NCI-H1436 (cell line): ENCODE measurements at regions not wholly inside any gene's neighbourhood (a gene's known extent, or its start where the extent isn't known, plus 50 kb on each side); places are given as distances from the start of the nearest gene placed in this dataset.
"Not testable (repeated sequence)": the region's sequence is repeated elsewhere in the genome, so short reads cannot be mapped to it uniquely, and the experiment has no call there.

ENCODE experiments used
- DNase-seq: peaks from one replicate; lab custom pipeline; 2025; lab: John Stamatoyannopoulos, UW

DNA sequence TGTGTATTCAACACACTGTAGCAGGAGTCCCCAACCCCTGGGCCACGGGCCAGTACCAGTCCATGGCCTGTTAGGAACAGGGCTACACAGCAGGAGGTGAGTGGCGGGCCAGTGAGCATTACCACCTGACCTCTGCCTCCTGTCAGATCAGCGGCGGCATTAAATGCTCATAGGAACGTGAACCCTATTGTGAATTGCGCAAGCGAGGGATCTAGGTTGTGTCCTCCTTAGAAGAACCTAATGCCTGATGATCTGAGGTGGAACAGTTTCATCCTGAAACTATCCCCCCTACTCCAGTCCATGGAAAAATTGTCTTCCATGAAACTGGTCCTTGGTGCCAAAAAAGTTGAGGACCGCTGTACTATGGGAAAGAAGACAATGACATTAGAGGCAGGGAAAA lies 386.9 kb downstream of the PREX1 start:
- DNase-seq: no peak

DNA sequence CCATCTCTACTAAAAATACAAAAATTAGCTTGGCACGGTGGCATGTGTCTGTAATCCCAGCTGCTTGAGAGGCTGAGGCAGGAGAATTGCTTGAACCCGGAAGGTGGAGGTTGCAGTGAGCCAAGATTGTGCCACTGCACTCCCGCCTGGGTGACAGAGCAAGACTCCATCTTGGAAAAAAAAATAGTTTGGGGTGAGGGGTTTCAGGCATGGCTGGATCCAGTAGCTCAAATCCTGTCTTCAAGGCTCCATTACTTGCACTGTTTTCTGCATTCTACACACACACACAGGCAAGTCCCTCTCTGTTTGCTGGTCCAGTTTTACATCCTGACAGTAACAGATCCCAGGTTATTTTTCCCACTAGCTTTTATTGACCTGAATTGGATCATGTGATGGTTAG lies 387.5 kb downstream of the PREX1 start:
- not testable (repeated sequence) for DNase-seq

DNA sequence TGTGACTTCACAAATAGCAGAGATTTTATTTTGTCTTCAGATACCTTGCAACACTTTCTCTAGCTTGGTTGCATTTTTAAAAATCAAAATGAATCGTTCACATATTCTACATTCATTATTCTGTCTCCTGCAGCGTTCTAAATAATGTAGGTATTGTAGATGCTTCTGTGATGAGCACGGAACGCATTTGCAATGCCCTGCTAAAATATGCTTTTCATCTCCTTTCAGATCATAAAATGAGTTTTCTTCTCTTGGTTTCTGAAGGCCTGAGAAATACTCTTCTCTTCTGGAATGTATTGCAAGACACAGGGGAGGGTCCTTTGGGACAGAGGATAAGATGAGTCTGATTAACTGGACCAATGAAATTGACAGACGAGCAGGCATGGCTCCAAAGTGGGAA lies 390.7 kb downstream of the PREX1 start:
- no peak for DNase-seq

DNA sequence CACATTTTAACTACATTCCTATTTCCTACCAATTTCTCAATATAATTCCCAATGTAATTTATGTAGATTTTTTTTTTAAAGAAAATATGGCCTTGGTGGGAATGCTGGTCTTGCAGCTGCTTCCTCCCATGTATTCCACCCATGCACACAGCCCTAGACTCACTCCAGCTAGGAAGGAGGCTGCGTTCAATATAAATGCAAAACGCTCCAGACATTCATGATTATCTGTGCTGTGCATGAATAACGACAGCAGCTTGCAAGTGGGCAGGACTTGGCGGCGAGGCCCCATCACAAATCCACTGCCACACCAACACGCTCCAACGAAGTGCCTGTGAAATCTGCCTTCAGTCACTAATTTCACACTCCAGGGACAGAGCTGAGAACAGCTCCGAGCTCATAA lies 391.2 kb downstream of the PREX1 start:
- DNase-seq: not testable (repeated sequence)

DNA sequence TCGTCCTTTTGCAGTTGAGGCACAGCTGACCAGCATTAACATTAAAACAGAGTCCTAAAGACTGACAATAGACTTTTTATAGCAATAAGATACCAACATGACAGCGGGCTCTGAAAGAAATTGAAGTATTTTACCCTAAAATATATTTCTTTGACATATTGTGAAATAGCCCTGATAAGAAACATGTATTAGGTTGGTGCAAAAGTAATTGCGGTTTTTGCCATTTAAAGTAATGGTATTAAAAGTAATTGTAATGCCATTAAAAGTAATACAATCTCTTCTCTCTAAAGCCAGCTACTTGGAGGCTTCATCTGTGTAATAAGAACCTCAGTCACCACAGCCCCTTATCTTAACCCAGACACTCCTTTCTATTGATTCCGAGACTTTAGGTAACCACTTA lies 394.6 kb downstream of the PREX1 start:
- DNase-seq: no peak

DNA sequence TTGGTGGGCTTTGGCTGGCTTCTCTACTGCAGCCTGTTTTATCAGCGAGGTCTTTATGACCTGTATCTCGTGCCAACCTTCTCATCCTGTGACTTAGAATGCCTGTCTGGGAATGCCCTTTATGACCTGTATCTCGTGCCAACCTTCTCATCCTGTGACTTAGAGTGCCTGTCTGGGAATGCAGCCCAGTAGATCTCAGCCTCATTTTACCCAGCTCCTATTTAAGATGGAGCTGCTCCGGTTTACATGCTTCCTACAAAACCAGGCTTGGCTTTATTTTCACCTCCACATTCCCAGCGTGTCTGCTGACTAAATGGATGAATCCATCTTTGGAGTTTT lies 395.3 kb downstream of the PREX1 start:
- no peak for DNase-seq

DNA sequence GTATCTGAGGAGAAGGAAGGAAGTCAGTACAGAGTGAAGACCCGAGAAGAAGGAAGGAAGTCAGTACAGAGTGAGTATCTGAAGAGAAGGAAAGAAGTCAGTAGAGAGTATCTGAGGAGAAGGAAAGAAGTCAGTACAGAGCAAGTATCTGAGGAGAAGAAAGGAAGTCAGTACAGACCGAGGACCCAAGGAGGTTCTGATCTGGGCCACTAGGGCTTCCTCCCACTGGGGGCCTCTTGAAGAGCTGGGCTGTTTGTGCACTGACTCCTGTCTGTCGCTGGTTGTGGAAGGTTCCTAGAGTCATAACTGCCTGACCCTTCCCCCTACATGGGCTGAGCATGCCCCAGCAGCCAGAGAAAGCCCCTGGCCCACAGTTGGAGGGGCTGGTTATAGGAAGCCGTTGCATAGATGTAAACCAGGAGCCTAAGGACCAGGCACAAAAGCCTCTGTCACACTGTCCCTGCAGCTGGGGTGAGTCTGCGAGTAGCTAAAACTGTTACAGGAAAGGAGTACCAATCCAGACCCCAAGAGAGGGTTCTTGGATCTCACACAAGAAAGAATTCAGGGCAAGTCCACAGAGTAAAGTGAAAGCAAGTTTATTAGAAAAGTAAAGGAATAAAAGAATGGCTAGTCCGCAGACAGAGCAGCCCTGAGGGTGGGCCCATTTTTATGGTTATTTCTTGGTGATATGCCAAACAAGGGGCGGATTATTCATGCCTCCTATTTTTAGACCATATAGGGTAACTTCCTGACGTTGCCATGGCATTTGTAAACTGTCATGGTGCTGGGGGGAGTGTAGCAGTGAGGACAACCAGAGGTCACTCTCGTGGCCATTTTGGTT lies 395.9 kb downstream of the PREX1 start:
- no peak for DNase-seq

DNA sequence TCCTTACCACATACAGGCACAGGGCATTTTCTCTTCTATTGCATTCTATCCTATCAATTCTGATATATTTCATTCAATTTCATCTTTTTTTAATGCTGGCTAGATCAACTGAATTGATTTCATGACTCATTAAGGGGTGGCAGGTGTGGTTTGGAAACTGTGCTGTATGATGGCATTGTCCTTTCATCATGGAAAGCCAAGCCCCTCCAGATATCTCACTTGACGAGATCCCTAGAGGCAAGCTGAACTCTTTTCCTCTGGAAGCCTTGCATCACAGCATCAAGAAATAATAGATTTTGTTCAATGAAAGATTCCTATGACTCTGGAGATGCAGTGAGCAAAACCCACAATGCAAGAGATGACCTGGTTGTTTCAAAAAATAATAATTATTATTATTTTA lies 401.2 kb downstream of the PREX1 start:
- DNase-seq: no peak

DNA sequence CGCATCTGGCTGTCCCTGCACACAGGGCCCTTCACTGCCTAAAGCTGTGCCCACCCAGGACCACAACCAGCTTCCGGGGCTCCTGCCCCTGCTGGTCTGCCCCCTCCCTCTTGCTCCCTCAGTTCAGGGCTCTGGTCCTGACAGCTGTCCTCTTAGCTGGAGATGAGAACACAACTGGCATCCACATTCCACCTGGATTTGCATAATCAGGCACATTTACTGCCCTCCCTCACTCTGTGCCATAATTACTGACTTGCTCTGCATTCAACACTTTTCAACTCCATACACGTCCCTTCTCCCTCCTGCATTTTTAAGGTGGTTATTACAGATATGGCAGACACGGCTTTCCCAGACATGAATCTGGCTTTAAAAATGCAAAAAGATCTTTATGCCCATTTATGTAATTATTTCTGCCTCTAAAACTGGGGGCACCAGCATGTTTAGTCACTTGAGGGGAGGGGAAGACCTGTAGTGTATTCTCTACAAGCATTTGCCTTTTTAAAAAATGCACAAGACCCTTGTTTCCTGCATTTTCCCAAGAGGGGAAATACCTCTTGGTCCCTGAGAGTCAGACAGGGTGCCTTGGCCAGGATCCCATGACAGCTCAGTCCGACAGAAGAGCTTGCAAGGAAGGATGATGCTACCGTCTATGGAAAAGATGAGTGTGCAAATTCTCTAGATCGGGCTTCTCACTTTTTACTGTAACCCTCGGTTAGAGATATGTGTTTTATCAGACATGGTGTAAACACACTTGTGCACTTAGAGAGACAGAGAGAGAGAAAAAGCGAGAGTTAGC lies 401.8 kb downstream of the PREX1 start:
- no peak for DNase-seq

DNA sequence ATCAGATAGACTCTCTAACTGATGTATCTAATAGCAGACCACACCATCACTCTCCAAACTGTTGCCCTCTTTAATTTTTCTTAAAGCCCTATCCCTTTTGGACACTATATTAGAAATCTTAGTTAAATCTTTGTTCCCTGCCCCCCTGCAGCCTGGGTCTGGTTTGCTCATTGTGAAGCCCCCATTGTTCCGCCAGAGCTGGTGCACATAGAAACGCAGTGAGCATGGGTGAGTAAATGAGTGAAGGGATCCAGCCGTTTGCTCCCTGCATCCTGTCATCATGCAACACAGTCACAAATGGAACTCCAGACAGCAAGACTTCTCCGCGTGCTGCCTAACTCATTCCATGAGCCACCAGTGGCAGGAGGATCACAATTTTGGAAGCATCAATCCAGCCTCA lies 402.5 kb downstream of the PREX1 start:
- DNase-seq: no peak

DNA sequence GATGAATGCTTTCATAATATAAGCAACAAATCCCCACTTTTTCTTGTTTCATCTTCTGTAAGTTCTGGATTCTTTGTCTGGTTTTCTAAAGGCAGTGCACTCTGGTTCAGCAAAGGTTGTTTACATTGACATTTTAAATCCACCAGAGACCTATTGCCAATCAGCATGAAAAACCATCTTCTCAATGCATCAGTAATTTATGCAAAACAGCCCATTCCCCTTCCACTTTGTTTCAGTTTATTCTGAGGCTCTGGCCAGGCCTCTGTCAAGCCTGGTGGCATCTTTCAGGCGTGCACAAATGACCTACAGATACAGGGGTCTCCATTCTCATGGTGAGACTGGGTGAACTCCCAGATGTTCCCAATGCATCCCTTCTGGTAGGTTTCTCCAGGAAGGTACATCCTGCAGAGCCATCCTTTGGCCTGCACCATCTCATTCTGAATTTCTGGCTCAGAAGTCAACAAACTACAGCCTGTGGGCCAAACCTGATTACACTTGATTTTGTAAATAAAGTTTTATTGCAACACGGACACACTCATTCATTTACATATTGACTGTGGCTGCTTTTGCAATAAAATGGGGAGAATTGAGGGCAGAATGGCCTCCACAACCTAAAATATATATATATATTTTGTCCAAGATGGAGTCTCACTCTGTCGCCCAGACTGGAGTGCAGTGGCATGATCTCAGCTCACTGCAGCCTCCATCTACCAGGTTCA lies 405.4 kb downstream of the PREX1 start:
- DNase-seq: no peak

DNA sequence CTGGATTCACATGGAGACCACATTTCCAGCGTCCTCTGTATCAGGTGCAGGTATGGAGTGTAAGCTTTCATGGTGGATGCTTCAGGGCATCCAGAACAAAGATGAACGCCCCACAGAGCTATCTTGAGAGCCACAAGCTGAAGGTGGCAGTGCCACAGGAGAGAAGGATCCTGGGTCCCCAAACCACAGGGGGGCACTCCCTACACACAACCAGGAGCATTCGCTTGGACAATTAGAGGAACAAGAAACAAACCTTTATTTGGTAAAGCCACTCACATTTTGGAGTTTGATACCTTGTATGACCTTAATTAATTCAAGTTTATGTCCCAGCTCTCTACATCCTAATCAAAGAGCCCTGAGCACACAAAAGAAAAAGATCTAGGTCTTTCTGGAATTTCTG lies 406.3 kb downstream of the PREX1 start:
- DNase-seq: no peak

DNA sequence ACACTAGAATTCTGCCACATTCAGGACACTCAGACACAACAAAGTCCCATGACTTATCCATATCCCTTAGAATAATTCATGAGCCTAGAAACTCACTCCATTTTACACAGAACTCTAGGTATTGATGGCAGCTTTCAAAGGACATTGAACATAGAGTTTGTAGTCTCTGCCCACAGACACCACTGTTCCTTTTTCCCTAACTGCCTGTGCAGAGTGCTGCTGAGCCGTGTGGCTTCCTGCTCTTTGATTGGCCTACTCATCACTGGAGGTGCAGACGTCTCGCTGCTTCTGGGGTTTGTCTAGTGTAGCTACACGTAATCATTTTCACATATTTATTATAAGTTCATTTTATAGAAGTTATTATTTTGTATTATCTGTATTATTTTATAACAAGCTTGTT lies 407.6 kb downstream of the PREX1 start:
- DNase-seq: no peak

DNA sequence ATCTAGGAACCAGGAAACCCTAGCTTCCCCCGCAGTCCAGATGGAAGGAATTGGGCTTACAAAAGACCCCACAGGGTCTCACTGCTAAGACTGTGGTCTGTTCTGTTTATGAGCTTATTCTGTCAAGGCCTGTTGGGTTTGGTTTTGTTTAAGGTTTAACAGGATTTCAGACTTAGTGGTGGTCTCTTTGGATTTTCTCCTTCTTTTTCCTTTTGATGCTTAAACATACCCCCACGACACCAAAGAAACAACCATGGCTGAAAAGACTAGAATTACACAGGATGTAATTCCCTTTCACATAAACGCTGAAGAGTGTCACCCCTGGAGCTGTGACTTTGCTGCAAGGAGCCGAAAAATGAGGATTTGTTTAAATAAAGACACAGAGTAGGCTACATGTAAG lies 408.6 kb downstream of the PREX1 start:
- DNase-seq: no peak

DNA sequence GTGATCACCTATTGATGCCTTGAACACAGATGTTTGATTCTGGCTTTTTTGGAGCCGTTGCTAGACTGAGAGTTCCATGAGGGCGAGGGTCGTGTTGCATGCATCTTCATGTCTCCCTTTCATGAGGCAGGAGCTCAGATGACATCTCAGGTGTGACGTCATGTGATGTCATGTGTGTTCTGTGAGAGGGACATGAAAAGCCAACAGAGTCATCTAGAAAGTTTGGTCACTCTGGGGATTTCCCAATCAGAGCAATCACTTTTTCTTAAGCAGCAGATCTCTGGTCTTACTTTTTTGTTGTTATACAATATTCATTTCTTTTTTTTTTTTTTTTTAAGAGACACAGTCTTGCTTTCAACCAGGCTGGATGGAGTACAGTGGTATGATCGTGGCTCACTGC lies 411.8 kb downstream of the PREX1 start:
- DNase-seq: no peak

DNA sequence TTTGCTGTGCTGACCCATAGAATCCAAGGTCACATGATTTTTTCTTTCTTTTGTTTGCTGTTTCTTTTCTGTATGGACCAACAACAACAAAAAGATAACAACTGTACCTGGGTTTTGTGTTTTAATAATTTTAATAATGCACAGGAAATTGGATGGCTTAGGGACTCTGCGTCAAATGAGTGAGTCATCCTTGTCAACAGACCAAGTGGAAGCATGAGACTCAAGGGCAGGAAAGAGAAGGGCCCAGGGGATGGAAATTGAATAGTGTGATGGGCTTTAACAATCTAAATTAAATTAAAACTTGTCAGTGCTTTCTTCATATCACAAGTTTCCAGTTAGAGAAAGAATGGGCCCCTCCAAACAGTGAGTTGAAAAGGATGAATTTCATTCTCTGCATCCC lies 413.0 kb downstream of the PREX1 start:
- DNase-seq: no peak

DNA sequence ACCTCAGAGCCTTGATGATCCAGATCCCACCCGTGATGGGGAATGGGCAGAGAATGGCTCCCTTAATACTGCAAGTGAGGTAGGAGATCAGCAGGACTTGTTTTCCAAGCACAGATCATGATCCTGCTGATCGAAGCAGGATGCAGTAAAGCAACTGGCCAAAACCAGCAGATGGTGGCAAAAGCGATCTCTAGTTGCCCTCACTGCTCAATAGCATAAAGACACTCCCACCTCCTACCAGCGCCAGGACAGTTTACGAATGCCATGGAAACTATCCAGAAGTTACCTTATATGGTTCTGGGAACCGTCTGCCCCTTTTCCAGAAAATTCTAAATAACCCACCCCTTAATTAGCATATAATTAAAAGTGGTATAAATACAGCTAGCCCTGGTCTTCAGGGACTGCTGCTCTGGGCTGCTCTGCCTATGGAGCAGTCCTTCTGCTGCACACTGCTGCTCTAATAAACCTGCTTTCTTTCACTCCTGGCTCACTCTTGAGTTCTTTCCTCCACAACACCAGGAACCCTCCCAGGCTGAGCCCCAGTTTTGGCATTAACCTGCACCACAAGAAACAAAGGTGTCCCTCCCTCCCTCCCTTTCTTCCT lies 415.8 kb downstream of the PREX1 start:
- DNase-seq: no peak

DNA sequence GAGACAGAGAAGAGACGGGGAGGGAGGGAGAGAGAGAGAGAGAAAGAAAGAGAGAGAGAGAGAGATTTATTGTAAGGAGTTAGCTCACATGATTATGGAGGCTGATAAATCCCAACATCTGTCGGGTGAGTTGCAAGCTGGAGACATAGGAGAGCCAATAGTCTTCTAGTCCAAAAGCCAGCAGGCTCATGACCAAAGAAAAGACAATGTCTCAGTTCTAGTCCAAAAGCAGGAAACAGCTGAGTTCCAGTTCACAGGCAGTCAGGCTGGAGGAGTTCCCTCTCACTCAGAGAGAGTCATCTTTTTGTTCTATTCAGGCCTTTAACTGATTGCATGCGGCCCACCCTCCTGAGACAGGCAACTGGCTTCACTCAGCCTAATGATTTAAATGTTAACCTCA lies 416.6 kb downstream of the PREX1 start:
- DNase-seq: no peak

DNA sequence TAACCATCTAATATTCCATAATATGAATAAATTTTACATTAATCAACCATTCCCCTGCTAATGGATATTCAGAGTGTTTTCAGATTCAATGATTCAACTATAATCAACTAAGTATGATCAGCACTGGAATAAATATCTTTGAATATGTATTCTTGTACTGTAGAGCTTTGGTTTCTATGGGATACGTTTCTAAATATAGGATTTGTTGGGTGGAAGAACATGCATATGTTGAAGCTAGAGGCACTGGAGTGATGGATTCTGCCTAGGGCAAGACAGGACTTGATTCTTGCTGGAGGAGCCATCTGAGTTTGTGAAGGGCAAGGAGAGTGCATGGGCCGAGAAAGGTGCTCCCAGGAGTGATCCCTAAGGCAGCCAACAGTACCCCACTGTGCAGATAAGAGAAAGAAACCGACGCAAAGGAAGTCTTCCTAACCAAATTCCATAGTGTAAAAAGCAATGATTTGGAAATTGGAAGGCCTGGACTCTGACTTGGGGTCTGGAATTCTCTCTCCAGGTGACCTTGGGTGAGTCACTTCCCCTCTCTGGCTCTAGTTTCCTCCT lies 418.7 kb downstream of the PREX1 start:
- no peak for DNase-seq

DNA sequence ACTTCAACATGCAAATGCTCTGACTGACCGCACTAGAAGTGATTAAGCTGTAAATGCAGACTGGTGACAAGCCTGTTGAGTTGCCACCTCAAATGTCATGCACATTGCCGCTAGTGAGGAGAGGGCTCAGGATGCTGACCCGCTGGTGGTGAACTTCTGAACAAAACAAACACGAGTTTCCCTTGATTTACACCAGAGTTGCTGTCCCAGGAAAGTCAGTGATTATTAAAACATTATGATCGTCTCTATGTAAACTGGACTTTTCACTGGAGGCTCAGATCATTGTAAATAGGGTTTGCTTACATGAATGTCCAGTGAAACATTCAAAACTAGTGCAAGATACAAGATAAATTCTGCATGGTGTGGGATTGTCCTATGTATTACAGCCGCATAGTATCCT lies 420.1 kb downstream of the PREX1 start:
- no peak for DNase-seq

DNA sequence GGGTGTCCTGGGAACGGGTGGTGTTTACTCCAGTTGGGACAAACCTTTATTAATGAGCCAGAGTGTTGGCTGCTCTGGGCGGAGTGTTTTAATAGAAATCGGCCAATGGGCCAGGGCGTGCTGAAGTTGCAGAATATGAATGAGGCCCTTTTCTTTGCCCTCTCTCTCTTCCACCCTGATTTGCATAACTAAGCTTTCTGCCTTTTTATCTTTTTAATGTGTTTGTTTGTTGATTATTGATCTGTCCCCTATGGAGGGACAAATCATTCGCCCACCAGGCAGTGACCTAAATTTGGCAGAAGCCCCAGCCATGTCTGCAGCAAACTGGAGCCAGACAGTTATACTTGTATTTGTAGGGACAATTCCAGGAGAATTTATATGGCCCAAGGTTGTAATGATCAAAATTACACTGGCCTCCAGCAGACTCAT lies 420.9 kb downstream of the PREX1 start:
- no peak for DNase-seq

DNA sequence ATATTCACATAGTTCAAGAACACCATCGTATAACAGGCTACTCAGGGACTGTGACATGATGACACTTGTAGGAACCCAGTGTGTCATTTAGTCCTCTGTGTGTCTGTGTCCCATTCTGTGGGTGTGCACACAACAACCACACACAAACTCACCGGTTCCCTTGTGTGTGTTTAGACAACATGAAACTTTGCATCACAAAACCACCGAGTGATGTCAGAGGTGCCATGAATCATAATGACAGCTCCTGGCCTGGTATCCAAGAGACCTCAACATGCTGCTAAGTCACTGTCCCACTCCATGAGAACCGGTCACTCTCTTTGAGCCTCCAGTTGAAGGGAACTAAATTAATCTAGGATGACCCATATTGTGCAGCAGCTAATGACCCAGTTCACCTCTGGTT lies 421.3 kb downstream of the PREX1 start:
- no peak for DNase-seq
